ENCODE measurements at regions not wholly inside any gene's neighbourhood (a gene's known extent, or its start where the extent isn't known, plus 50 kb on each side); places are given as distances from the start of the nearest gene placed in this dataset.

- Histone ChIP-seq H2AFZ (ENCODE audit: low read depth) (no peak overlapping the region), H3K27me3 (ENCODE audit: insufficient read depth) (no peaks in the 10 kb centered on the region), H3K4me2 (no peak overlapping the region), H3K27ac (ENCODE audit: low read depth in 2 of 2, low read length in 1 of 2) (peak overlapping the region in 1 of 2 experiments; percentile 50; a peak in 2 of 4 replicates), H4K20me1 (ENCODE audit: insufficient read depth) (no peaks in the 10 kb centered on the region), H3F3A (replicated peaks; ENCODE audit: insufficient read depth) (no peaks in the 10 kb centered on the region), H3K79me2 (ENCODE audit: insufficient read depth) (no peaks in the 10 kb centered on the region), H3K9me2 (no peaks in the 10 kb centered on the region), H3K36me3 (replicated peaks in 1 of 2; ENCODE audit: control insufficient read depth in 1 of 2, insufficient read depth in 2 of 2, low read length in 1 of 2) (no peaks in the 10 kb centered on the region), H3K9ac (no peak overlapping the region), H3K9me3 (no peaks in the 10 kb centered on the region), H3K4me3 (ENCODE audit: low read depth in 2 of 2, low read length in 1 of 2) (no peak overlapping the region), H3K4me1 (ENCODE audit: control insufficient read depth in 1 of 2, insufficient read depth in 2 of 2, low read depth in 1 of 2, low read length in 1 of 2) (no peaks in the 10 kb centered on the region; a peak in 3 of 4 replicates)
- TF ChIP-seq MAX (IDR thresholded peaks at IDR 0.05; ENCODE audit: low read depth) (no peak), USF1 (IDR thresholded peaks at IDR 0.05; ENCODE audit: borderline replicate concordance, low read depth) (no peak), EP300 (IDR thresholded peaks at IDR 0.05; ENCODE audit: borderline replicate concordance in 1 of 2, low read depth in 1 of 2, low read length in 1 of 2) (peak in 1 of 2 experiments; percentile 55; a peak in 2 of 4 replicates), FOSL2 (IDR thresholded peaks at IDR 0.05; ENCODE audit: borderline replicate concordance, low read depth) (no peak), GATA2 (CRISPR knock-in tag; IDR thresholded peaks at IDR 0.05) (no peak), FOXM1 (IDR thresholded peaks at IDR 0.05; ENCODE audit: low read depth) (no peak), TCF12 (IDR thresholded peaks at IDR 0.05) (peak; percentile 52; the same call in 1 of the 2 replicates), USF2 (IDR thresholded peaks at IDR 0.05; ENCODE audit: borderline replicate concordance, low read depth, low read length) (no peak), MEF2A (IDR thresholded peaks at IDR 0.05; ENCODE audit: borderline replicate concordance, low read depth) (no peak), RFX5 (IDR thresholded peaks at IDR 0.05; ENCODE audit: low read length) (no peak), RAD21 (IDR thresholded peaks at IDR 0.05; ENCODE audit: low read length) (no peak), ZBTB33 (IDR thresholded peaks at IDR 0.05; ENCODE audit: borderline replicate concordance, low read depth) (no peak)
- 63% methylated on average over 1 of the region's 1 CpG for WGBS (ENCODE audit: low lambda C conversion rate)
- CTCF ChIA-PET = interaction anchor here (1.2 kb wide), 1 partner anchor 17 kb away, joined by 3 read pairs; no protein-coding TSS in a partner anchor
- POLR2A ChIA-PET = no interaction called here
- DNase-seq = no peak
Measured at GRCh38 chr1:57788313-57788712, 364.5 kb upstream of the DAB1 start.

GRCh38 chr1:57784356-57784755 lies 360.5 kb upstream of the DAB1 start:
- H3K36me3 ChIP-seq (replicated peaks in 1 of 2; ENCODE audit: control insufficient read depth in 1 of 2, insufficient read depth in 2 of 2, low read length in 1 of 2) = no peaks in the 10 kb centered on the region
- H2AFZ ChIP-seq (ENCODE audit: low read depth) = no peak overlapping the region
- ChIA-PET POLR2A (no interaction called here), CTCF (interaction anchor here (0.6 to 1.1 kb wide), 3 partner anchors 9 to 446 kb away, joined by 3 to 4 read pairs (median 3); no protein-coding TSS in a partner anchor)
- WGBS (ENCODE audit: low lambda C conversion rate) = 34% methylated on average over 1 of the region's 1 CpG
- no peak overlapping the region for H3K4me2 ChIP-seq
- H3K27ac ChIP-seq (ENCODE audit: low read depth in 2 of 2, low read length in 1 of 2) = no peak overlapping the region
- H4K20me1 ChIP-seq (ENCODE audit: insufficient read depth) = no peaks in the 10 kb centered on the region
- no peak overlapping the region for H3K4me3 ChIP-seq (ENCODE audit: low read depth in 2 of 2, low read length in 1 of 2)
- H3K9ac ChIP-seq = no peak overlapping the region
- no peaks in the 10 kb centered on the region for H3K27me3 ChIP-seq (ENCODE audit: insufficient read depth)
- H3K9me2 ChIP-seq = no peaks in the 10 kb centered on the region
- H3F3A ChIP-seq (replicated peaks; ENCODE audit: insufficient read depth) = no peaks in the 10 kb centered on the region
- no peaks in the 10 kb centered on the region; a peak in 3 of 4 replicates for H3K4me1 ChIP-seq (ENCODE audit: control insufficient read depth in 1 of 2, insufficient read depth in 2 of 2, low read depth in 1 of 2, low read length in 1 of 2)
- no peaks in the 10 kb centered on the region for H3K9me3 ChIP-seq
- no peak for DNase-seq
- no peaks in the 10 kb centered on the region for H3K79me2 ChIP-seq (ENCODE audit: insufficient read depth)
- TF ChIP-seq USF2 (IDR thresholded peaks at IDR 0.05; ENCODE audit: borderline replicate concordance, low read depth, low read length) = no peak
- no peak for TF ChIP-seq MXI1 (IDR thresholded peaks at IDR 0.05; ENCODE audit: low read depth, low read length)
- TF ChIP-seq TEAD4 (IDR thresholded peaks at IDR 0.05; ENCODE audit: borderline replicate concordance, insufficient read depth) = no peak
- no peak for TF ChIP-seq GABPA (IDR thresholded peaks at IDR 0.05; ENCODE audit: low read depth)
- TF ChIP-seq EP300 (IDR thresholded peaks at IDR 0.05; ENCODE audit: borderline replicate concordance in 1 of 2, low read depth in 1 of 2, low read length in 1 of 2) = no peak
- no peak for TF ChIP-seq REST (IDR thresholded peaks at IDR 0.05; ENCODE audit: low read depth, low read length)
- no peak for TF ChIP-seq GATA2 (CRISPR knock-in tag; IDR thresholded peaks at IDR 0.05)
- no peak for TF ChIP-seq CHD2 (IDR thresholded peaks at IDR 0.05; ENCODE audit: low read length, partially characterized antibody)
- TF ChIP-seq SMC3 (IDR thresholded peaks at IDR 0.05; ENCODE audit: low read depth, low read length) = no peak
- no peak for TF ChIP-seq FOXM1 (IDR thresholded peaks at IDR 0.05; ENCODE audit: low read depth)
- no peak for TF ChIP-seq RAD21 (IDR thresholded peaks at IDR 0.05; ENCODE audit: low read length)
- no peak for TF ChIP-seq TAF1 (IDR thresholded peaks at IDR 0.05; ENCODE audit: borderline replicate concordance, low read depth, low read length)

All from SK-N-SH (cell line).